ENCODE measurements at regions not wholly inside any gene's neighbourhood (a gene's known extent, or its start where the extent isn't known, plus 50 kb on each side); places are given as distances from the start of the nearest gene placed in this dataset.

DNA sequence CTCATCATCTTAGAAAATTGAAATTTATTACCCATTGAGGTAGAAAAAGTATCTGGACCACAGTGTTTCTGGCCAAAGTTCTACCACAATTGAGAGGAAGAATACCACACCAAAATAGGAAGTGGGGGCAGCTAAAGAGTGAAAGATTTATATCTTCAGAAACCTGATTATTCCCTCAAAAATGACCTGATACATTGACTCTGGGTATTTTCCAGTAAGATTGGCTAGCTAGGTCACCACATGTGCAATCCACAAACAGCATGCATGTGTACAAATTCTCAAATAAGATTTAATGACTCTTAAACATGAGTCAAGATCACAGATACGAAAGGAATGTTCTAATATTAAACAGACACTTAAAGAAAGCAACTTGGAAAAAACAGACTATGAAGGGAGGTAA is 1516.2 kb upstream of the PCDH20 start:
- Histone ChIP-seq H3K36me3 (no peaks in the 10 kb centered on the region), H3K9me3 (no peaks in the 10 kb centered on the region), H3K27ac (no peak overlapping the region), H3K4me1 (no peaks in the 10 kb centered on the region), H3K27me3 (no peaks in the 10 kb centered on the region), H3K4me3 (no peak overlapping the region)
- DNase-seq (ENCODE audit: low spot score in 2 of 2) = no peak
- TF ChIP-seq EP300 (IDR thresholded peaks at IDR 0.05) = no peak
- no peak for TF ChIP-seq POLR2A (IDR thresholded peaks at IDR 0.05)
- no peak for TF ChIP-seq CTCF (IDR thresholded peaks at IDR 0.05)
- 32 to 36% methylated on average over 1 of the region's 1 CpG for WGBS, 2 donors

DNA sequence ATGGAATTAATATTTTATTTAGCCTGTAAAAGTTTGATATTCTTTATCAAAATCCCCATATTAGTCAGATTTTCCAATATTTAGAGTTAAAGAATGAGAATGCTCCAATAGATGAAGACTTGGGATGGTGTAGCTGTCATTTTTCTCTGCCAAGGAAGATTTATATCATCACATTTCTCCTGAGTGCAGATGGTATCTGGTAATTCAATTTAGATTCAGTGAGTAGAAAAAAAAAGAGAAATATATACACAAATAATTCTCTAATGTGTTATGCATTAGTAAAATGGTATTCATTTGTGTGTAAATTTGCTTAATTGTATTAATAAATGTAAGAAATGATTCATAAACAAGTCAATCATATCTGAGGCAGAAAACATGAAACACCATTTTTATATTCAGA is 1508.7 kb upstream of the PCDH20 start:
- Histone ChIP-seq H3K4me1 (no peaks in the 10 kb centered on the region), H3K27ac (no peak overlapping the region), H3K4me3 (no peak overlapping the region), H3K9me3 (no peaks in the 10 kb centered on the region), H3K36me3 (no peaks in the 10 kb centered on the region), H3K27me3 (no peaks in the 10 kb centered on the region)
- DNase-seq (ENCODE audit: low spot score in 2 of 2) = no peak
- TF ChIP-seq CTCF (IDR thresholded peaks at IDR 0.05) (no peak), POLR2A (IDR thresholded peaks at IDR 0.05) (no peak), EP300 (IDR thresholded peaks at IDR 0.05) (no peak)

DNA sequence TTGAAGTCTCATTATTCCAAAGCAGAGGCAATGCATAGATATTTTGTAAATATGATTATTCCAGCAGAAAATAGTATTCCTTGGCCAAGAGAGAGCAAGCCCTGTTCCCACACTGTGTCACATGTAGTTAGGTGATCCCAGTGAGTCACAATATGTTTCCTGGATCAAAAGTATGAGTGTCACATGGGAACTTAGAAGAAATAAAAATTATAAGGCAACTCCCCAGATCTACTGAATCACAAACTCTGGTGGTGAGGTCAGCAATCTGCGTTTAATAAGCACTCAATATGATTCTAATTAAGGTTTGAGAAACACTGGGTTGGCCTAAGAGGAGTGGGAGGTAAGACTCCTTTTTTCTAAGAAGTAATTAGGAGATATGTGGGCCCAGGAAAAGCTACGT is 1504.5 kb upstream of the PCDH20 start:
- no peak for TF ChIP-seq CTCF (IDR thresholded peaks at IDR 0.05)
- TF ChIP-seq POLR2A (IDR thresholded peaks at IDR 0.05) = no peak
- TF ChIP-seq EP300 (IDR thresholded peaks at IDR 0.05) = no peak
- 54 to 59% methylated on average over 2 of the region's 2 CpGs for WGBS, 2 donors

GRCh38 chr13:62919491-62919890 is 1503.8 kb upstream of the PCDH20 start:
- no peak overlapping the region for H3K27ac ChIP-seq

More for the DNA sequence above, 1504.5 kb upstream of the PCDH20 start:
- H3K4me1 ChIP-seq = no peaks in the 10 kb centered on the region
- no peaks in the 10 kb centered on the region for H3K27me3 ChIP-seq
- H3K36me3 ChIP-seq = no peaks in the 10 kb centered on the region
- no peak overlapping the region for H3K27ac ChIP-seq
- no peak overlapping the region for H3K4me3 ChIP-seq
- DNase-seq (ENCODE audit: low spot score in 2 of 2) = no peak
- no peaks in the 10 kb centered on the region for H3K9me3 ChIP-seq

GRCh38 chr13:62910541-62911060 is 1495.0 kb upstream of the PCDH20 start:
- no peak for DNase-seq (ENCODE audit: low spot score in 2 of 2)
- TF ChIP-seq POLR2A (IDR thresholded peaks at IDR 0.05) (no peak), CTCF (IDR thresholded peaks at IDR 0.05) (no peak), EP300 (IDR thresholded peaks at IDR 0.05) (no peak)
- Histone ChIP-seq H3K36me3 (no peaks in the 10 kb centered on the region), H3K9me3 (no peaks in the 10 kb centered on the region), H3K27me3 (no peaks in the 10 kb centered on the region), H3K4me1 (no peaks in the 10 kb centered on the region), H3K4me3 (no peak overlapping the region), H3K27ac (no peak overlapping the region)
- 53 to 57% methylated on average over 4 of the region's 4 CpGs for WGBS, 2 donors

More at GRCh38 chr13:62919491-62919890, 1503.8 kb upstream of the PCDH20 start:
- no peak for TF ChIP-seq POLR2A (IDR thresholded peaks at IDR 0.05)
- no peak for TF ChIP-seq CTCF (IDR thresholded peaks at IDR 0.05)
- no peak for TF ChIP-seq EP300 (IDR thresholded peaks at IDR 0.05)
- no peak for DNase-seq (ENCODE audit: low spot score in 2 of 2)
- H3K9me3 ChIP-seq = no peaks in the 10 kb centered on the region
- no peaks in the 10 kb centered on the region for H3K4me1 ChIP-seq
- WGBS, 2 donors = 93 to 96% methylated on average over 7 to 10 of the region's 12 CpGs
- no peaks in the 10 kb centered on the region for H3K27me3 ChIP-seq
- no peak overlapping the region for H3K4me3 ChIP-seq
- H3K36me3 ChIP-seq = no peaks in the 10 kb centered on the region
